Tibial nerve (tissue), 4 donors: ENCODE measurements at regions not wholly inside any gene's neighbourhood (a gene's known extent, or its start where the extent isn't known, plus 50 kb on each side); places are given as distances from the start of the nearest gene placed in this dataset.

ENCODE experiments used
- DNase-seq, 2 donors: peaks; one replicate each; pipeline ENCODE4 v3.0.0-alpha.2; 2019; ENCODE audit warnings: low spot score in 2 of 2
- H3K27ac ChIP-seq, 4 donors: fragments of 200-600 bp; sonication (generic) in 3 of 4; one replicate each; pipeline ENCODE4 v1.5.1; 2017 to 2019; ENCODE audit warnings: mild to moderate bottlenecking in 1 of 4
- H3K27me3 ChIP-seq, 2 donors: fragments of 200-600 bp; sonication (generic) in 1 of 2; one replicate each; pipeline versions ENCODE4 v1.5.1 to v1.6.0; 2017 to 2019
- H3K36me3 ChIP-seq, 3 donors: fragments of 200-600 bp; sonication (generic); one replicate each; pipeline ENCODE4 v1.5.1; 2018 to 2019
- H3K4me1 ChIP-seq, 4 donors: fragments of 200-600 bp; sonication (generic) in 3 of 4; one replicate each; pipeline ENCODE4 v1.5.1; 2017 to 2019
- H3K4me3 ChIP-seq, 4 donors: fragments of 200-600 bp; sonication (generic) in 3 of 4; one replicate each; pipeline ENCODE4 v1.5.1; 2017 to 2019; ENCODE audit warnings: mild to moderate bottlenecking in 1 of 4, moderate library complexity in 1 of 4
- H3K9me3 ChIP-seq, 4 donors: fragments of 200-600 bp; sonication (generic) in 3 of 4; one replicate each; pipeline ENCODE4 v1.5.1; 2017 to 2019
- EP300 ChIP-seq, 2 donors: sonication (generic); formaldehyde crosslinking; IDR thresholded peaks; one replicate each; pipeline ENCODE4 v1.6.1; 2017; ENCODE audit warnings: antibody characterized with exemption in 2 of 2, mild to moderate bottlenecking in 1 of 2
- POLR2A ChIP-seq, 2 donors: fragments of 450-650 bp; IDR thresholded peaks; one replicate each; pipeline ENCODE4 v1.6.1; 2017; ENCODE audit warnings: antibody characterized with exemption in 2 of 2, mild to moderate bottlenecking in 2 of 2, moderate library complexity in 2 of 2
- WGBS, 2 donors: methylation state at CpG; one replicate each; pipeline ENCODE4 v1.1.5; 2018; 5-methylcytosine and 5-hydroxymethylcytosine counted together
- TF ChIP-seq, protein P1 (sequence below), 5 experiments: fragments of 200-600 bp in 3 of 5; fragments of 450-650 bp in 2 of 5; sonication (generic) in 3 of 5; IDR thresholded peaks; one replicate each; pipeline ENCODE4 v1.5.1; 2016 to 2019; ENCODE audit warnings: antibody characterized with exemption in 5 of 5, mild to moderate bottlenecking in 3 of 5, moderate library complexity in 2 of 5

DNA sequence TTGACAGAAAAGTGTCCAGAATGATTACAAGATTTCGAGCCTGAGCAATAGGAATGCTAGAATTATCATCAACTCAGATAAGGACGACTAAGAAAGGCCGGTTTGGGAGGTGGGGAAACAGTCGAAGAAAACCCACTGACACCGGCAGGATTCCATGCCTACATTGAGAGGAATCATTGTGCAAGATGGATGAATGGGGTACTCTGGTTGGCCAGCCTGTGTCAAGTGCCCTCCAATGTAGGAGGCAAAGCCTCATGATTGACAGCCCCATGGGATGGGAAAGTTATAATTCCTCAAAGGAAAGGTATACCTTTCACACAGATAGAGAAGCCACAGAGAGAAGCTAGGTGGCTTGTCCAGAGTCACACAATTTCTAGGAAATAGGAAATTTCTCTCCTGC, 153.5 kb upstream of the CTTNBP2NL start:
- Histone ChIP-seq H3K4me3 (no peak overlapping the region), H3K27ac (no peak overlapping the region), H3K36me3 (no peaks in the 10 kb centered on the region), H3K9me3 (no peaks in the 10 kb centered on the region), H3K27me3 (no peaks in the 10 kb centered on the region), H3K4me1 (no peaks in the 10 kb centered on the region)
- 89 to 91% methylated on average over 5 of the region's 5 CpGs for WGBS, 2 donors
- no peak for TF ChIP-seq EP300 (IDR thresholded peaks at IDR 0.05)
- TF ChIP-seq, protein P1, sequence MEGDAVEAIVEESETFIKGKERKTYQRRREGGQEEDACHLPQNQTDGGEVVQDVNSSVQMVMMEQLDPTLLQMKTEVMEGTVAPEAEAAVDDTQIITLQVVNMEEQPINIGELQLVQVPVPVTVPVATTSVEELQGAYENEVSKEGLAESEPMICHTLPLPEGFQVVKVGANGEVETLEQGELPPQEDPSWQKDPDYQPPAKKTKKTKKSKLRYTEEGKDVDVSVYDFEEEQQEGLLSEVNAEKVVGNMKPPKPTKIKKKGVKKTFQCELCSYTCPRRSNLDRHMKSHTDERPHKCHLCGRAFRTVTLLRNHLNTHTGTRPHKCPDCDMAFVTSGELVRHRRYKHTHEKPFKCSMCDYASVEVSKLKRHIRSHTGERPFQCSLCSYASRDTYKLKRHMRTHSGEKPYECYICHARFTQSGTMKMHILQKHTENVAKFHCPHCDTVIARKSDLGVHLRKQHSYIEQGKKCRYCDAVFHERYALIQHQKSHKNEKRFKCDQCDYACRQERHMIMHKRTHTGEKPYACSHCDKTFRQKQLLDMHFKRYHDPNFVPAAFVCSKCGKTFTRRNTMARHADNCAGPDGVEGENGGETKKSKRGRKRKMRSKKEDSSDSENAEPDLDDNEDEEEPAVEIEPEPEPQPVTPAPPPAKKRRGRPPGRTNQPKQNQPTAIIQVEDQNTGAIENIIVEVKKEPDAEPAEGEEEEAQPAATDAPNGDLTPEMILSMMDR (IDR thresholded peaks at IDR 0.05) = no peak
- TF ChIP-seq POLR2A (IDR thresholded peaks at IDR 0.05) = no peak
- no peak for DNase-seq

- H3K4me3 ChIP-seq = no peak overlapping the region
- H3K27me3 ChIP-seq = no peaks in the 10 kb centered on the region
- no peaks in the 10 kb centered on the region for H3K36me3 ChIP-seq
- no peaks in the 10 kb centered on the region for H3K9me3 ChIP-seq
- H3K27ac ChIP-seq = no peak overlapping the region
- WGBS, 2 donors = 91 to 93% methylated on average over 2 to 3 of the region's 3 CpGs
- TF ChIP-seq, protein P1 (IDR thresholded peaks at IDR 0.05) = no peak
- TF ChIP-seq POLR2A (IDR thresholded peaks at IDR 0.05) (no peak), EP300 (IDR thresholded peaks at IDR 0.05) (no peak)
- no peak for DNase-seq
- no peaks in the 10 kb centered on the region for H3K4me1 ChIP-seq
These were observed 151.9 kb upstream of the CTTNBP2NL start for GRCh38 chr1:112244131-112244530.

GRCh38 chr1:112245114-112245513, 150.9 kb upstream of the CTTNBP2NL start:
- TF ChIP-seq, protein P1 (IDR thresholded peaks at IDR 0.05) = no peak
- TF ChIP-seq POLR2A (IDR thresholded peaks at IDR 0.05) = no peak
- no peak for TF ChIP-seq EP300 (IDR thresholded peaks at IDR 0.05)
- WGBS, 2 donors = 58 to 67% methylated on average over 2 of the region's 2 CpGs
- Histone ChIP-seq H3K9me3 (no peaks in the 10 kb centered on the region), H3K4me1 (no peaks in the 10 kb centered on the region), H3K27ac (no peak overlapping the region), H3K36me3 (no peaks in the 10 kb centered on the region), H3K4me3 (no peak overlapping the region), H3K27me3 (no peaks in the 10 kb centered on the region)
- DNase-seq = no peak

DNA sequence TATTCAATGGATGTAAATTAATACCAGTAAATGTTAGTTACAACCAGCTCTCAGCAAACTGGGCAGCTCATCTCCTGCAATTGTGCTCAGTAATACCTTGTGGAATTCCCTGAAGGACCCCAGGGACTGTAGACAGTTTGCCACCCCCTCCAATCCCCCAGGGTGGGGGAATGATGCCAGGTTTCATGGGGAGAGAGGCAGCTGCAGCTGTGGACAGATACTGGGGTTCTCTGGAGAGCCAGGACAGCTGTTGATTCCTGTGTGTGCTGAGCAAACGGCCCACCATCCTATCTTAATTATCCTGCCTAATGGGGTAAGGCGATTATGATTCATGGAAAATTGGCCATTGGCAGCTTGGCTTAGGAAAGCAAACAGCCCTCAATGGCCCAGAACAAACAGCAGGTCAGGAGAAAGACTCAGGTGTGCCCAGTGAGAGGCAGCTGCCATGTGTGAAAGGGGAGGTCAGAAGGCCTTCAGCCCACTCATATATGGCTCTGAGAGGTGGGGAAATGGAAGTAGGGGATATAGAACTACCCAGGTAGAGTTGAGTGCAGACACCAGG, 148.9 kb upstream of the CTTNBP2NL start:
- no peaks in the 10 kb centered on the region for H3K36me3 ChIP-seq
- no peak for DNase-seq
- 58 to 71% methylated on average over 2 of the region's 2 CpGs for WGBS, 2 donors
- H3K27ac ChIP-seq = no peak overlapping the region
- H3K9me3 ChIP-seq = no peaks in the 10 kb centered on the region
- no peak overlapping the region for H3K4me3 ChIP-seq
- TF ChIP-seq EP300 (IDR thresholded peaks at IDR 0.05) (no peak), POLR2A (IDR thresholded peaks at IDR 0.05) (no peak)
- TF ChIP-seq, protein P1 (IDR thresholded peaks at IDR 0.05) = no peak
- H3K4me1 ChIP-seq = no peaks in the 10 kb centered on the region
- no peaks in the 10 kb centered on the region for H3K27me3 ChIP-seq

GRCh38 chr1:112247961-112248360, 148.1 kb upstream of the CTTNBP2NL start:
- WGBS, 2 donors = 6 to 43% methylated on average over 2 of the region's 2 CpGs
- DNase-seq = no peak
- no peaks in the 10 kb centered on the region for H3K9me3 ChIP-seq
- H3K27me3 ChIP-seq = no peaks in the 10 kb centered on the region
- H3K27ac ChIP-seq = no peak overlapping the region
- TF ChIP-seq POLR2A (IDR thresholded peaks at IDR 0.05) = no peak
- TF ChIP-seq, protein P1 (IDR thresholded peaks at IDR 0.05) = no peak
- no peak for TF ChIP-seq EP300 (IDR thresholded peaks at IDR 0.05)
- no peaks in the 10 kb centered on the region for H3K36me3 ChIP-seq
- H3K4me1 ChIP-seq = no peaks in the 10 kb centered on the region
- no peak overlapping the region for H3K4me3 ChIP-seq
